ENCODE measurements at regions not wholly inside any gene's neighbourhood (a gene's known extent, or its start where the extent isn't known, plus 50 kb on each side); places are given as distances from the start of the nearest gene placed in this dataset.

DNA sequence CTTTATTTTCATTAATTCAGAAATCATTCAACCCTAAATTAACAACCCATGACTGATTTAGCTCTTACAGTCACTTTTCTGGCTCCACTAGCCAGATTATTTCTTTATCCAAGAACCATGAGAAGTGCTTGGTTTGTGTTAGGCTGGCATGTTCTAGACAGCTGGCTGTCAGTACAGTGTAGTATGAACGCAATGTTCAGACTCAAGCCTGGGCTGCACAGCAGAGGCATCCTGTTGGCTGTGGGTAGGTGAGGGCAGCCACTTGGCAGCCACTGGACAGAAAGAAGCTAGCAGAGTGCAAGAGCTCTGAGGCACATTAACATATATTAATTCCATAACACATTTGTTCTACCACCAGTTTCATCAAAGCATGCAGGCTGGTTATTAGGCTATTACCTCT lies 522.9 kb upstream of the FSHR start:
- no peak overlapping the region for H3K4me3 ChIP-seq

DNA sequence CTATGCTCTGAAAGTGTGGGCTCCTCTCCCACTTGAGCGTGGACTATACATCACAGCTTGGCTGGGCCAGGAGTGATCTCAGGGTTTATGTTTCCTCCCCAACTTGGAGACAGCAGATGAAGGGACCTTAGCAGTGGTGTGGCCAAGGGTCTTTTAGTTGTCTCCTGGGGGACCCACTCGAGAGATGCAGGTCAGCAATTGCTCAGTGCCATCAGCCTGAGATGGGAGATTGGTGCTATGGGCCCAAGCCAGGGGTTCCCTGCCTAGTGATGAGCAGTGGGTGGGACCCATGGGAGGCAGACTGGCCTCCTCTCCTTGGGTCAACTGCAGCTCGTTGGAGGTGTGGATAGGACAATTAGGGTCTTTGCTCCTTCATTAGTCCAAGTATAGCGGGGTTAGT lies 510.5 kb upstream of the FSHR start:
- no peaks in the 10 kb centered on the region for H3K4me1 ChIP-seq
- H3K27me3 ChIP-seq = no peaks in the 10 kb centered on the region
- DNase-seq = no peak
- intact Hi-C loops (cut with DNase I; ENCODE audit: low total_unique reads) = no loop called here
- no peaks in the 10 kb centered on the region for H3K9me3 ChIP-seq
- H3K27ac ChIP-seq = no peak overlapping the region
- no peaks in the 10 kb centered on the region for H3K36me3 ChIP-seq
- no peak overlapping the region for H3K4me3 ChIP-seq
- no peak for TF ChIP-seq CTCF (IDR thresholded peaks at IDR 0.05)

More for the DNA sequence above, 522.9 kb upstream of the FSHR start:
- no peak overlapping the region for H3K27ac ChIP-seq
- H3K36me3 ChIP-seq = no peaks in the 10 kb centered on the region
- no peaks in the 10 kb centered on the region for H3K27me3 ChIP-seq
- no peaks in the 10 kb centered on the region for H3K4me1 ChIP-seq
- no peaks in the 10 kb centered on the region for H3K9me3 ChIP-seq
- intact Hi-C loops (cut with DNase I; ENCODE audit: low total_unique reads) = no loop called here
- DNase-seq = no peak
- TF ChIP-seq CTCF (IDR thresholded peaks at IDR 0.05) (no peak), POLR2A (IDR thresholded peaks at IDR 0.05) (no peak)

DNA sequence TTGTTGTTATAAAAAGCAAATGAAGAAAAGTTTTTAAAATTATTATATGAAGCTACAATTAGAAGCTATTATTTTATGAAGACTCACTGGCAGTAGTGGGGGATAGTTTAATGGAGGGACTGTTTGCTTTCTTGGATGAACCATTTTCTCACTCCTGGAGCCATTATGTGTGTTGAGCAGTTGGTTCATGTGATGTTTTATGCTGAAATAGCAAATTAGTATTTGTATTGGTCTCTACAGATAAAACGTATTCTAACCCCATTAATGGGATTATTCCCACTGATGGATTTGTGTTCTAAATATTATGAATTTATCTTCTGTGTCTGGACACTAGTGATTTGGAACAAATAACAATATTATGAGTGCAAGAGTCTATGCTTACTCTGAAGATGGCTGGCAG lies 507.5 kb upstream of the FSHR start:
- TF ChIP-seq CTCF (IDR thresholded peaks at IDR 0.05) (no peak), POLR2A (IDR thresholded peaks at IDR 0.05) (no peak)
- no peaks in the 10 kb centered on the region for H3K9me3 ChIP-seq
- H3K4me3 ChIP-seq = no peak overlapping the region
- no peaks in the 10 kb centered on the region for H3K36me3 ChIP-seq
- H3K27ac ChIP-seq = no peak overlapping the region
- peaks cover 0 to 4% of the 10 kb centered on the region in 2 donors for H3K27me3 ChIP-seq
- intact Hi-C loops (cut with DNase I; ENCODE audit: low total_unique reads) = no loop called here
- DNase-seq = no peak
- no peaks in the 10 kb centered on the region for H3K4me1 ChIP-seq

DNA sequence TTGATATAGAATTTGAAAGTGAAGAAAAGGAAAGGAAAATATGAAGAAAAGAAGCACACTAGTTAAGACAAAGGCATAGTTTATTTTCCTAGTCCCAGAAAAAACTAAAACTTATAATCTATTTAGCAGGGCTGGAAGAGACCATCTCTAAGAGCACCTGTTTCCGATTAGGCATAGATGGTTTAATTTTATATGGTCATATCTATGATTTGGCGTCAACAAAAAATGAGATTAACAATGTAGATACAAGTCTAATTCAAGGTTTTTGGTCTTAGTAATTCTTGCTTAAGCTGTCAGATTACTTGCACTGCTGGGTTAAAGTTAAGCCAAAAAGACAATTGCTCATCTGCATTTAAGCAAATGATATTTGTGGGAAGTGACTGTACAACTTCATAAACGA lies 502.5 kb upstream of the FSHR start:
- Histone ChIP-seq H3K36me3 (no peaks in the 10 kb centered on the region), H3K4me3 (no peak overlapping the region), H3K9me3 (no peaks in the 10 kb centered on the region), H3K4me1 (no peaks in the 10 kb centered on the region), H3K27ac (no peak overlapping the region), H3K27me3 (peaks cover 0 to 4% of the 10 kb centered on the region in 2 donors)
- no peak for TF ChIP-seq CTCF (IDR thresholded peaks at IDR 0.05)
- TF ChIP-seq POLR2A (IDR thresholded peaks at IDR 0.05) = no peak
- DNase-seq = no peak
- intact Hi-C loops (cut with DNase I; ENCODE audit: low total_unique reads) = no loop called here

- intact Hi-C loops (cut with DNase I; ENCODE audit: low total_unique reads) = no loop called here
- H3K4me3 ChIP-seq = no peak overlapping the region
- no peaks in the 10 kb centered on the region for H3K4me1 ChIP-seq
- DNase-seq = no peak
- H3K27me3 ChIP-seq = no peaks in the 10 kb centered on the region
- H3K9me3 ChIP-seq = no peaks in the 10 kb centered on the region
- H3K36me3 ChIP-seq = no peaks in the 10 kb centered on the region
- no peak overlapping the region for H3K27ac ChIP-seq
- no peak for TF ChIP-seq CTCF (IDR thresholded peaks at IDR 0.05)
- no peak for TF ChIP-seq POLR2A (IDR thresholded peaks at IDR 0.05)
Measured at GRCh38 chr2:49643149-49643548, 488.8 kb upstream of the FSHR start.

Measured in uterus (tissue), 3 donors.